K562 (cell line): ENCODE measurements at regions not wholly inside any gene's neighbourhood (a gene's known extent, or its start where the extent isn't known, plus 50 kb on each side); places are given as distances from the start of the nearest gene placed in this dataset.

Experiments used
- ATAC-seq: fragments of 200-7000 bp; cut with Tn5 transposase; 3 replicates; pipeline ENCODE4 v1.9.1; 2020; ENCODE audit warnings: moderate library complexity
- BruUV-seq: library from RNA; stranded (reverse); fragments of 400-500 nt; replicated peaks from 2 replicates; lab custom pipeline; 2021; lab: Mats Ljungman, UMichigan
- CTCF ChIA-PET: fragments of 300-600 bp; formaldehyde crosslinking; extraction: SDS; loops from one replicate; lab custom pipeline; 2021; ENCODE audit warnings: low intra/inter-chr PET ratio; lab: Yijun Ruan, JAX
- POLR2A ChIA-PET: fragments of 300-600, 350-650 bp; sonication (Branson Sonifier 250); formaldehyde crosslinking; extraction: SDS; loops from one replicate; lab custom pipeline; 2021; ENCODE audit warnings: antibody characterized with exemption, inconsistent platforms; lab: Yijun Ruan, JAX
- DNase-seq, 4 experiments: peaks; one replicate each; pipeline versions ENCODE4 v3.0.0 to v3.0.0-alpha.2; 2011 to 2018; ENCODE audit warnings: low spot score in 3 of 4, mixed read lengths in 3 of 4; ENCODE audit errors: extremely low read depth in 1 of 4
- FAIRE-seq: peaks from 2 replicates; lab custom pipeline; 2011; peaks lifted over from hg19 to GRCh38; lab: Jason Lieb, UNC
- H2AFZ ChIP-seq: 2 replicates; pipeline ENCODE4 v1.6.0; 2011; ENCODE audit warnings: low read depth, low read length, control low read depth, inconsistent platforms
- H3K27ac ChIP-seq: fragments of 200-600 bp; 3 replicates; pipeline ENCODE4 v1.8.0; 2011; ENCODE audit warnings: low read depth, mild to moderate bottlenecking, control low read depth, inconsistent platforms, low read length, moderate library complexity, mixed read lengths; ENCODE audit errors: extremely low read depth
- H3K27me3 ChIP-seq, 2 experiments: fragments of 300-600 bp in 1 of 2; 2 replicates in 1 of 2; 3 replicates in 1 of 2; pipeline versions ENCODE4 v1.6.0 to v1.8.0; 2011; ENCODE audit warnings: inconsistent platforms in 2 of 2, low read length in 2 of 2, mild to moderate bottlenecking in 1 of 2, mixed read lengths in 1 of 2, moderate library complexity in 1 of 2; ENCODE audit not compliant: control insufficient read depth in 2 of 2, insufficient read depth in 2 of 2
- H3K36me3 ChIP-seq: fragments of 300-600 bp; 3 replicates; pipeline ENCODE4 v1.8.0; 2011; ENCODE audit warnings: mild to moderate bottlenecking, low read length, inconsistent platforms; ENCODE audit not compliant: control insufficient read depth, insufficient read depth
- H3K4me1 ChIP-seq, 2 experiments: fragments of 200-600 bp in 1 of 2; replicated peaks in 1 of 2; 2 replicates in 1 of 2; 3 replicates in 1 of 2; pipeline versions ENCODE4 v1.5.1 to v1.8.0; 2011; ENCODE audit warnings: inconsistent platforms in 2 of 2, low read length in 2 of 2, mild to moderate bottlenecking in 1 of 2, mixed read lengths in 1 of 2, moderate library complexity in 1 of 2; ENCODE audit not compliant: control insufficient read depth in 2 of 2, insufficient read depth in 2 of 2
- H3K4me2 ChIP-seq: 2 replicates; pipeline ENCODE4 v1.6.1; 2011; ENCODE audit warnings: low read length, control low read depth, inconsistent platforms, mixed read lengths; ENCODE audit not compliant: insufficient read depth
- H3K4me3 ChIP-seq: fragments of 200-600 bp; sonication (generic), shearing (Covaris generic); 2 replicates; pipeline ENCODE4 v1.5.1; 2016; ENCODE audit warnings: control low read depth, inconsistent platforms
- H3K79me2 ChIP-seq: fragments of 200-600 bp; 3 replicates; pipeline ENCODE4 v1.8.0; 2011; ENCODE audit warnings: low read length, inconsistent platforms; ENCODE audit not compliant: control insufficient read depth, insufficient read depth
- H3K9ac ChIP-seq, 2 experiments: 2 replicates each; pipeline versions ENCODE4 v1.6.0 to v1.6.1; 2011; ENCODE audit warnings: low read depth in 2 of 2, low read length in 2 of 2, control low read depth in 1 of 2, inconsistent platforms in 1 of 2, mild to moderate bottlenecking in 1 of 2, mixed read lengths in 1 of 2; ENCODE audit not compliant: insufficient read depth in 1 of 2
- H3K9me1 ChIP-seq: one replicate; pipeline ENCODE4 v1.6.0; 2011; ENCODE audit warnings: inconsistent platforms, mild to moderate bottlenecking, low read length, moderate library complexity; ENCODE audit not compliant: control insufficient read depth, insufficient read depth
- H3K9me3 ChIP-seq: replicated peaks from 2 replicates; pipeline ENCODE4 v1.5.1; 2011; ENCODE audit warnings: low read depth, low read length, inconsistent platforms; ENCODE audit not compliant: control insufficient read depth, insufficient read depth
- H4K20me1 ChIP-seq: replicated peaks from 2 replicates; pipeline ENCODE4 v1.6.1; 2011; ENCODE audit warnings: low read length, inconsistent platforms, mixed read lengths; ENCODE audit not compliant: control insufficient read depth, insufficient read depth
- FOS ChIP-seq: IDR thresholded peaks from 3 replicates; pipeline ENCODE4 v1.6.1; 2011; ENCODE audit not compliant: insufficient read length; ENCODE audit errors: extremely low read depth
- WGBS: fragments of 100-300 bp; shearing (Covaris generic); methylation state at CpG from one replicate; pipeline ENCODE4 v1.1.6; 2016; ENCODE audit warnings: low coverage, mixed read lengths; ENCODE audit not compliant: insufficient coverage; ENCODE audit errors: missing lambda C conversion rate; 5-methylcytosine and 5-hydroxymethylcytosine counted together
- in situ Hi-C: fragments of 300-500 bp; cut with MboI; formaldehyde crosslinking; loops from 4 replicates; pipeline ENCODE4 v1.15.0; 2018; ENCODE audit warnings: inconsistent platforms, mixed read lengths
- intact Hi-C: fragments of 100-400 bp; cut with micrococcal nuclease; formaldehyde crosslinking; loops from 2 replicates; pipeline ENCODE4 v1.14.2; 2022
- TF ChIP-seq, protein P1 (sequence below): fragments of 250-450 bp; sonication (Bioruptor Pico); IDR thresholded peaks from 2 replicates; pipeline ENCODE4 v1.4.0; 2020
- TF ChIP-seq, protein P2 (sequence below), 2 experiments: fragments of 450-650 bp in 1 of 2; sonication (generic) in 1 of 2; formaldehyde crosslinking in 1 of 2; IDR thresholded peaks; 2 replicates each; pipeline versions ENCODE4 v1.7.1 to v1.9.0; 2016 to 2022; ENCODE audit warnings: inconsistent platforms in 1 of 2, mild to moderate bottlenecking in 1 of 2, missing genetic modification reagents in 1 of 2

DNA sequence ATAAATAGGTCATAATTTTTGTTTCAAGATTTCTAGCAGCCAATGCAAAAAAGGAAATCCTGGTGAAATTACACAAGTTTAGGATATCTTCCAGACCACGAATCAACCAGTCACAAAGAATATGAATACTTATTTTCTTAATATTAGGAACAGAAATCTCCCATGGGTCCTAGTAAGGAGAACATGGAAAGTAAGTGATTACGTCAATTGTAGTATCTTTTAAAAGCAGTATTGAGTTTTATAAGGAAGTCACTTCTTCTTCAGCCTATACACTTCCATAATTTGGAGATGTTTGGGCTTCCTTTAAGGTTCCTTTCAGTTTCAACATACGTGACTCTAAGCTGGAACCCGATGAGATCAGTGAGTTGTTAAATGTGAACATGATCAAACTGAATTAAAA is 534.5 kb downstream of the USP25 start:
- no peak for FAIRE-seq

More for the DNA sequence above, 534.5 kb downstream of the USP25 start:
- no peaks in the 10 kb centered on the region for H3K9me1 ChIP-seq
- H3K36me3 ChIP-seq, result no peaks in the 10 kb centered on the region
- intact Hi-C loops, result no loop called here
- BruUV-seq, result no TSS peak
- H3K4me2 ChIP-seq, result no peak overlapping the region
- in situ Hi-C loops, result no loop called here
- H3K27me3 ChIP-seq, result no peaks in the 10 kb centered on the region
- no peaks in the 10 kb centered on the region for H3K9me3 ChIP-seq
- no peaks in the 10 kb centered on the region for H3K79me2 ChIP-seq
- 2% methylated on average over 4 of the region's 4 CpGs for WGBS
- no peak overlapping the region for H3K9ac ChIP-seq
- H4K20me1 ChIP-seq, result no peaks in the 10 kb centered on the region
- no peak overlapping the region for H3K27ac ChIP-seq
- DNase-seq (no peak), ATAC-seq (no peak)
- TF ChIP-seq, protein P1, sequence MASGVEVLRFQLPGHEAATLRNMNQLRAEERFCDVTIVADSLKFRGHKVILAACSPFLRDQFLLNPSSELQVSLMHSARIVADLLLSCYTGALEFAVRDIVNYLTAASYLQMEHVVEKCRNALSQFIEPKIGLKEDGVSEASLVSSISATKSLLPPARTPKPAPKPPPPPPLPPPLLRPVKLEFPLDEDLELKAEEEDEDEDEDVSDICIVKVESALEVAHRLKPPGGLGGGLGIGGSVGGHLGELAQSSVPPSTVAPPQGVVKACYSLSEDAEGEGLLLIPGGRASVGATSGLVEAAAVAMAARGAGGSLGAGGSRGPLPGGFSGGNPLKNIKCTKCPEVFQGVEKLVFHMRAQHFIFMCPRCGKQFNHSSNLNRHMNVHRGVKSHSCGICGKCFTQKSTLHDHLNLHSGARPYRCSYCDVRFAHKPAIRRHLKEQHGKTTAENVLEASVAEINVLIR (CRISPR knock-in tag), result no peak
- TF ChIP-seq, protein P2, sequence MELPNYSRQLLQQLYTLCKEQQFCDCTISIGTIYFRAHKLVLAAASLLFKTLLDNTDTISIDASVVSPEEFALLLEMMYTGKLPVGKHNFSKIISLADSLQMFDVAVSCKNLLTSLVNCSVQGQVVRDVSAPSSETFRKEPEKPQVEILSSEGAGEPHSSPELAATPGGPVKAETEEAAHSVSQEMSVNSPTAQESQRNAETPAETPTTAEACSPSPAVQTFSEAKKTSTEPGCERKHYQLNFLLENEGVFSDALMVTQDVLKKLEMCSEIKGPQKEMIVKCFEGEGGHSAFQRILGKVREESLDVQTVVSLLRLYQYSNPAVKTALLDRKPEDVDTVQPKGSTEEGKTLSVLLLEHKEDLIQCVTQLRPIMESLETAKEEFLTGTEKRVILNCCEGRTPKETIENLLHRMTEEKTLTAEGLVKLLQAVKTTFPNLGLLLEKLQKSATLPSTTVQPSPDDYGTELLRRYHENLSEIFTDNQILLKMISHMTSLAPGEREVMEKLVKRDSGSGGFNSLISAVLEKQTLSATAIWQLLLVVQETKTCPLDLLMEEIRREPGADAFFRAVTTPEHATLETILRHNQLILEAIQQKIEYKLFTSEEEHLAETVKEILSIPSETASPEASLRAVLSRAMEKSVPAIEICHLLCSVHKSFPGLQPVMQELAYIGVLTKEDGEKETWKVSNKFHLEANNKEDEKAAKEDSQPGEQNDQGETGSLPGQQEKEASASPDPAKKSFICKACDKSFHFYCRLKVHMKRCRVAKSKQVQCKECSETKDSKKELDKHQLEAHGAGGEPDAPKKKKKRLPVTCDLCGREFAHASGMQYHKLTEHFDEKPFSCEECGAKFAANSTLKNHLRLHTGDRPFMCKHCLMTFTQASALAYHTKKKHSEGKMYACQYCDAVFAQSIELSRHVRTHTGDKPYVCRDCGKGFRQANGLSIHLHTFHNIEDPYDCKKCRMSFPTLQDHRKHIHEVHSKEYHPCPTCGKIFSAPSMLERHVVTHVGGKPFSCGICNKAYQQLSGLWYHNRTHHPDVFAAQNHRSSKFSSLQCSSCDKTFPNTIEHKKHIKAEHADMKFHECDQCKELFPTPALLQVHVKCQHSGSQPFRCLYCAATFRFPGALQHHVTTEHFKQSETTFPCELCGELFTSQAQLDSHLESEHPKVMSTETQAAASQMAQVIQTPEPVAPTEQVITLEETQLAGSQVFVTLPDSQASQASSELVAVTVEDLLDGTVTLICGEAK (IDR thresholded peaks at IDR 0.05), result no peak
- TF ChIP-seq, protein P2 (CRISPR knock-in tag; IDR thresholded peaks at IDR 0.05), result no peak
- no peak for TF ChIP-seq FOS
- no peak overlapping the region for H3K4me3 ChIP-seq
- ChIA-PET POLR2A (no interaction called here), CTCF (no interaction called here)
- no peaks in the 10 kb centered on the region for H3K4me1 ChIP-seq
- no peak overlapping the region for H2AFZ ChIP-seq
